Dendritic cell treated with granulocyte-macrophage colony-stimulating factor and Interleukin-4, amounts not matched to agents 40 ng/mL and 50 ng/mL, for 4 days (primary cell): ENCODE measurements at regions not wholly inside any gene's neighbourhood (a gene's known extent, or its start where the extent isn't known, plus 50 kb on each side); places are given as distances from the start of the nearest gene placed in this dataset.
"Not testable (repeated sequence)": the region's sequence is repeated elsewhere in the genome, so short reads cannot be mapped to it uniquely, and the experiment has no call there.

Experiments
- H3K27ac Mint-ChIP-seq: one replicate; pipeline ENCODE4 v1.8.0; 2022; ENCODE audit warnings: mild to moderate bottlenecking, mixed read lengths
- H3K27me3 Mint-ChIP-seq: one replicate; pipeline ENCODE4 v1.8.0; 2022; ENCODE audit warnings: mild to moderate bottlenecking, mixed read lengths
- H3K36me3 Mint-ChIP-seq: one replicate; pipeline ENCODE4 v1.8.0; 2022; ENCODE audit warnings: low read depth, mixed read lengths
- H3K4me1 Mint-ChIP-seq: one replicate; pipeline ENCODE4 v1.8.0; 2022; ENCODE audit warnings: low read depth, mixed read lengths
- H3K4me3 Mint-ChIP-seq: one replicate; pipeline ENCODE4 v1.8.0; 2022; ENCODE audit warnings: mild to moderate bottlenecking, moderate library complexity, mixed read lengths
- H3K9me3 Mint-ChIP-seq: one replicate; pipeline ENCODE4 v1.8.0; 2022; ENCODE audit warnings: mixed read lengths
- intact Hi-C: fragments of 100-400 bp; cut with micrococcal nuclease; formaldehyde crosslinking; loops from one replicate; pipeline ENCODE4 v1.15.0; 2022

- Mint-ChIP-seq H3K9me3 (no peaks in the 10 kb centered on the region), H3K27ac (no peak overlapping the region), H3K4me3 (no peak overlapping the region), H3K36me3 (no peaks in the 10 kb centered on the region), H3K4me1 (no peaks in the 10 kb centered on the region), H3K27me3 (peaks cover 2% of the 10 kb centered on the region)
- intact Hi-C loops, result no loop called here
Observed at GRCh38 chr12:82300611-82301010, 57.6 kb downstream of the CCDC59 start.

- no peaks in the 10 kb centered on the region for H3K36me3 Mint-ChIP-seq
- H3K4me1 Mint-ChIP-seq, result no peaks in the 10 kb centered on the region
- peaks cover 2% of the 10 kb centered on the region for H3K27me3 Mint-ChIP-seq
- intact Hi-C loops, result no loop called here
- no peak overlapping the region for H3K27ac Mint-ChIP-seq
- no peaks in the 10 kb centered on the region for H3K9me3 Mint-ChIP-seq
- H3K4me3 Mint-ChIP-seq, result no peak overlapping the region
Observed at GRCh38 chr12:82299319-82300025, 58.7 kb downstream of the CCDC59 start.

- no peak overlapping the region for H3K4me3 Mint-ChIP-seq
- no peaks in the 10 kb centered on the region for H3K36me3 Mint-ChIP-seq
- intact Hi-C loops, result no loop called here
- no peaks in the 10 kb centered on the region for H3K9me3 Mint-ChIP-seq
- no peaks in the 10 kb centered on the region for H3K4me1 Mint-ChIP-seq
- H3K27me3 Mint-ChIP-seq, result no peaks in the 10 kb centered on the region
- no peak overlapping the region for H3K27ac Mint-ChIP-seq
Observed at GRCh38 chr12:82290415-82290814, 67.8 kb downstream of the CCDC59 start.

DNA sequence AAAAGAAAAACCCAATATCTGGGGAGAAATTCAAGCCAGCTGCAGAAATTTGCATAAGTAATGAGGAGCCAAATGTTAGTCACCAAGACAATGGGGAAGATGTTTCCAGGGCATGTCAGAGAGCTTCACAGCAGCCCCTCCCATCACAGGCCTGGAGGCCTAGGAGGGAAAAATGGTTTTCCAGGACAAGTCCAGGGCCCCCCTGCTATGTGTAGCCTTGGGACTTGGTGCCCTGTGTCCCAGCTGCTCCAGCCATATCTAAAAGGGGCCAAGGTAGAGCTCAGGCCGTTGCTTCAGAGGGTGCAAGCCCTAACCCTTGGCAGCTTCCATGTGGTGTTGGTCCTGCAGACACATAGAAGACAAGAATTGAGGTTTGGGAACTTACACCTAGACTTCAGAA, 76.9 kb downstream of the CCDC59 start:
- H3K27ac Mint-ChIP-seq, H3K4me1 Mint-ChIP-seq, H3K27me3 Mint-ChIP-seq, intact Hi-C loops, H3K36me3 Mint-ChIP-seq, H3K4me3 Mint-ChIP-seq: not testable (repeated sequence)
- H3K9me3 Mint-ChIP-seq, result peaks cover 20% of the 10 kb centered on the region

DNA sequence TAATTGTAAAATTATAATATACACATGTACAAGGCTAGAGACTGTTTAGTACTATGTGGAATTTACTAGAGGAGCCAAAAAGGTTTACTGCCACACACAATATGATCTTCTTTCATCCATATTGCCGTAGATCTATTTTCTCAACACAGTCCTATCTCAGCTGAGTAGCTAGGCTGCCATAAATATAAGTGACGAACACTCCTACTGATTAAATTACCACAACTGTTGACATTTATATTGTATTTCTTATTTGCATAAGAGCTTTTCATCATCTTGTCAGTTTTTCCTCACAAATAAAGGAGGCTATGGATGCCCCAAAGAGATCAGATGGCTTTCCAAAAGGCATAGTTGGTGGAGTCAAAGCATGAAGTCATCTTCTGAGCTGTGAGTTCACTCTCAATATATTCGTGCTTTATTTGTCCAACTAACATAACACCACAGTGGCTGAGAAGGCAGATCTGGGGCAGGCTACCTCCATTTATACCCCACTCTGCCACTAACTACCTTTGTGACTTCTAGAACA, 78.6 kb downstream of the CCDC59 start:
- no peak overlapping the region for H3K27ac Mint-ChIP-seq
- no peak overlapping the region for H3K4me3 Mint-ChIP-seq
- no peaks in the 10 kb centered on the region for H3K27me3 Mint-ChIP-seq
- intact Hi-C loops, result no loop called here
- H3K36me3 Mint-ChIP-seq, result no peaks in the 10 kb centered on the region
- no peaks in the 10 kb centered on the region for H3K4me1 Mint-ChIP-seq
- peaks cover 17% of the 10 kb centered on the region for H3K9me3 Mint-ChIP-seq

GRCh38 chr12:82277582-82277981, 80.6 kb downstream of the CCDC59 start:
- Mint-ChIP-seq H3K27me3 (no peaks in the 10 kb centered on the region), H3K4me3 (no peak overlapping the region), H3K27ac (no peak overlapping the region), H3K9me3 (peaks cover 12% of the 10 kb centered on the region), H3K4me1 (no peaks in the 10 kb centered on the region), H3K36me3 (no peaks in the 10 kb centered on the region)
- intact Hi-C loops, result no loop called here

DNA sequence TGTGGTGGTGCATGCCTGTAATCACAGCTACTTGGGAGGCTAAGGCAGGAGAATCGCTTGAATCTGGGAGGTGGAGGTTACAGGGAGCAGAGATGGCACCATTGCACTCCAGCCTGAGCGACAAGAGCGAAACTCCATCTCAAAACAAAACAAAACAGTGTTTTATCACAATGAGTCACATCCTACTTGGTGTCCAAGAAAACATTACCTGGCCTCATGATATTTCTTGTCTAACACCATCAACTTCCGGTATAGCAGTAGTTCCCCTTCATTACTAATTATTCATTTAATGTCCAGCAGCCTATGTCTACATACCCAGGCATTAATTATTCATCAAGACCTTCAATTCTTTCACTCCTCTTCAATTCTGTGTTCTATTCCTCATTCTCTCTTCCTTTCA, 115.5 kb downstream of the CCDC59 start:
- Mint-ChIP-seq H3K36me3 (no peaks in the 10 kb centered on the region), H3K4me1 (no peaks in the 10 kb centered on the region), H3K9me3 (peaks cover 32% of the 10 kb centered on the region), H3K4me3 (no peak overlapping the region), H3K27ac (no peak overlapping the region), H3K27me3 (no peaks in the 10 kb centered on the region)
- intact Hi-C loops, result no loop called here

- Mint-ChIP-seq H3K4me3 (no peak overlapping the region), H3K27me3 (no peaks in the 10 kb centered on the region), H3K4me1 (no peaks in the 10 kb centered on the region), H3K36me3 (no peaks in the 10 kb centered on the region), H3K9me3 (peaks cover 15% of the 10 kb centered on the region), H3K27ac (no peak overlapping the region)
- intact Hi-C loops, result no loop called here
Observed at GRCh38 chr12:82225871-82226270, 132.3 kb downstream of the CCDC59 start.

GRCh38 chr12:82223426-82223825, 134.8 kb downstream of the CCDC59 start:
- intact Hi-C loops, result no loop called here
- Mint-ChIP-seq H3K4me1 (no peaks in the 10 kb centered on the region), H3K27ac (no peak overlapping the region), H3K36me3 (no peaks in the 10 kb centered on the region), H3K9me3 (peaks cover 15% of the 10 kb centered on the region), H3K4me3 (no peak overlapping the region), H3K27me3 (no peaks in the 10 kb centered on the region)

DNA sequence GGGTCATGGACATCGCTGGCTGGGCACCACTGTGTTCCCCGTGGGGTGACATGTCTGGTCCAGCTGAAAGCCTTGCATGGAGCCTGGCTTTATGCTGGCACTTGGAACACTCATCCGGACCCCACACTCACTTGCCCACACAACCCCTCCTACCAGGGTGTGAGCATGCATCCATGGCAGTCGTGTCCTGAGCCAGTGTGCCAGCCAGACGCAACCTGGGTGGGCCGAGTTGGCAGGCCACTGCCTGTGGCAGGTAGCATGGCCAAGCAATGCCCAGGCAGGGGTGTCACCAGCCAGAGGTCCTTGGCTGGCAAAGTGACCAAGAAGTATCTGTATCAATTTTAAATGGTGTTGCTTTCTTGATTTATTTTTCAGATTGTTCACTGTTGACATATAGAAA, 141.7 kb downstream of the CCDC59 start:
- H3K9me3 Mint-ChIP-seq, result peaks cover 21% of the 10 kb centered on the region
- no peaks in the 10 kb centered on the region for H3K27me3 Mint-ChIP-seq
- H3K4me3 Mint-ChIP-seq, result no peak overlapping the region
- no peaks in the 10 kb centered on the region for H3K36me3 Mint-ChIP-seq
- intact Hi-C loops, result no loop called here
- no peaks in the 10 kb centered on the region for H3K4me1 Mint-ChIP-seq
- H3K27ac Mint-ChIP-seq, result no peak overlapping the region

GRCh38 chr12:82213761-82214160, 144.4 kb downstream of the CCDC59 start:
- no peaks in the 10 kb centered on the region for H3K27me3 Mint-ChIP-seq
- no peak overlapping the region for H3K4me3 Mint-ChIP-seq
- no peaks in the 10 kb centered on the region for H3K4me1 Mint-ChIP-seq
- intact Hi-C loops, result no loop called here
- H3K36me3 Mint-ChIP-seq, result no peaks in the 10 kb centered on the region
- H3K27ac Mint-ChIP-seq, result no peak overlapping the region
- H3K9me3 Mint-ChIP-seq, result peaks cover 48% of the 10 kb centered on the region

GRCh38 chr12:82210882-82211281, 147.3 kb downstream of the CCDC59 start:
- Mint-ChIP-seq H3K36me3 (no peaks in the 10 kb centered on the region), H3K27me3 (no peaks in the 10 kb centered on the region), H3K4me1 (no peaks in the 10 kb centered on the region), H3K27ac (no peak overlapping the region), H3K9me3 (peaks cover 70% of the 10 kb centered on the region), H3K4me3 (no peak overlapping the region)
- intact Hi-C loops, result no loop called here

DNA sequence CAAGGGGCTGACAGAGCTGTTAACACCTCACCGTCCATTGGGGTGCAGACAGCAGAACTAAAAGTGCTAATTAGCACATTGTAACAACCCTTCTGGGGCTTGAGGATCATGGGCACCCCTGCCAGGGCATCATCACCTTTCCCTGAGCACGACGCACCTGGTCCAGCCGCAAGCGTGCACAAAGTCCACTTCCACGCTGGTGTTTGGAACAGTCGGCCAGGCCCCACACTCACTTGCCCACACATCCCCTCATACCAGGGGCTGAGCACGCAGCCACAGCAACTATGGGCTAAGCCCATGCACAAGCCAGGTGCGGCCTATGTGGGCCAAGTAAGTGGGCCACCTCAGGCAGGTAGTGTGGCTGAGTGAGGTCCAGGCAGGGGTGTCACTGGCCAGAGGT, 148.7 kb downstream of the CCDC59 start:
- Mint-ChIP-seq H3K4me1 (no peaks in the 10 kb centered on the region), H3K27ac (no peak overlapping the region), H3K4me3 (no peak overlapping the region), H3K27me3 (no peaks in the 10 kb centered on the region), H3K9me3 (peaks cover 70% of the 10 kb centered on the region), H3K36me3 (no peaks in the 10 kb centered on the region)
- intact Hi-C loops, result no loop called here

GRCh38 chr12:82207556-82207955, 150.6 kb downstream of the CCDC59 start:
- intact Hi-C loops, result no loop called here
- Mint-ChIP-seq H3K9me3 (peaks cover 90% of the 10 kb centered on the region), H3K27me3 (no peaks in the 10 kb centered on the region)

GRCh38 chr12:82203086-82203485, 155.1 kb downstream of the CCDC59 start:
- Mint-ChIP-seq H3K4me3 (no peak overlapping the region), H3K27me3 (no peaks in the 10 kb centered on the region), H3K9me3 (peaks cover 46% of the 10 kb centered on the region), H3K27ac (no peak overlapping the region), H3K4me1 (no peaks in the 10 kb centered on the region), H3K36me3 (no peaks in the 10 kb centered on the region)
- intact Hi-C loops, result no loop called here

More at GRCh38 chr12:82207556-82207955, 150.6 kb downstream of the CCDC59 start:
- Mint-ChIP-seq H3K4me1 (no peaks in the 10 kb centered on the region), H3K27ac (no peak overlapping the region), H3K36me3 (no peaks in the 10 kb centered on the region), H3K4me3 (no peak overlapping the region)
